ENCODE measurements at regions not wholly inside any gene's neighbourhood (a gene's known extent, or its start where the extent isn't known, plus 50 kb on each side); places are given as distances from the start of the nearest gene placed in this dataset.

DNA sequence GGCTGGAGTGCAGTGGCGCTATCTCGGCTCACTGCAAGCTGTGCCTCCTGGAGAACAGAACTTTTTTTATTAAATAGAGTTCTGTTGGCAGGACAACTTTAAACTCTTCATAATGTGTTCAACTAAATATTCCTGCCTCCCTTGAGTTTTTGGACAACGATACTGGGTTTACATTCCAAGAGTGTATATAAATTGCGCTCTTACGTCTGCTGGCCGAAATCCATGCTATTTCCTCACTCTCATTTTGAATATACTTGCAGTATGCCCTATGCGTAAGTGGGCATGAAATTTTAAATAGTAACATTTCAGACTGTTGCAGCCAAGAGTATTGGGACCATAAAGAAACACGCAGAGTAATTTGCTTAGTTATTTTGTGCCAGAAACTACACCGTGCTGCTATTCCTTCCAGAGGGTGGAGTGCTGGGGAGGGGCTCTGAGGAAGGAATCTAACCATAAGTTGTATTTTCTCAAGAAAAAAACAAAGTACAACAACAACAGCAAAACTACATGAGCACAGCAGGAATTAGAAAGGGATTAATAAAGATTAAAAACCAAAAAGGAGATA, 480.0 kb downstream of the NLGN4X start:
- no peaks in the 10 kb centered on the region for H3K4me1 Mint-ChIP-seq (ENCODE audit: unreplicated experiment)
- no peaks in the 10 kb centered on the region for H3K36me3 Mint-ChIP-seq (ENCODE audit: unreplicated experiment)
- no peak overlapping the region for H3K4me3 Mint-ChIP-seq (ENCODE audit: unreplicated experiment)
- H3K27ac Mint-ChIP-seq (ENCODE audit: unreplicated experiment): no peak overlapping the region
- no peaks in the 10 kb centered on the region for H3K27me3 Mint-ChIP-seq (ENCODE audit: unreplicated experiment)
- TF ChIP-seq, protein P1, sequence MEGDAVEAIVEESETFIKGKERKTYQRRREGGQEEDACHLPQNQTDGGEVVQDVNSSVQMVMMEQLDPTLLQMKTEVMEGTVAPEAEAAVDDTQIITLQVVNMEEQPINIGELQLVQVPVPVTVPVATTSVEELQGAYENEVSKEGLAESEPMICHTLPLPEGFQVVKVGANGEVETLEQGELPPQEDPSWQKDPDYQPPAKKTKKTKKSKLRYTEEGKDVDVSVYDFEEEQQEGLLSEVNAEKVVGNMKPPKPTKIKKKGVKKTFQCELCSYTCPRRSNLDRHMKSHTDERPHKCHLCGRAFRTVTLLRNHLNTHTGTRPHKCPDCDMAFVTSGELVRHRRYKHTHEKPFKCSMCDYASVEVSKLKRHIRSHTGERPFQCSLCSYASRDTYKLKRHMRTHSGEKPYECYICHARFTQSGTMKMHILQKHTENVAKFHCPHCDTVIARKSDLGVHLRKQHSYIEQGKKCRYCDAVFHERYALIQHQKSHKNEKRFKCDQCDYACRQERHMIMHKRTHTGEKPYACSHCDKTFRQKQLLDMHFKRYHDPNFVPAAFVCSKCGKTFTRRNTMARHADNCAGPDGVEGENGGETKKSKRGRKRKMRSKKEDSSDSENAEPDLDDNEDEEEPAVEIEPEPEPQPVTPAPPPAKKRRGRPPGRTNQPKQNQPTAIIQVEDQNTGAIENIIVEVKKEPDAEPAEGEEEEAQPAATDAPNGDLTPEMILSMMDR (IDR thresholded peaks at IDR 0.05): no peak
- DNase-seq (ENCODE audit: extremely low spot score, unreplicated experiment): no peak
- H3K9me3 Mint-ChIP-seq (ENCODE audit: unreplicated experiment): peaks cover 49% of the 10 kb centered on the region

DNA sequence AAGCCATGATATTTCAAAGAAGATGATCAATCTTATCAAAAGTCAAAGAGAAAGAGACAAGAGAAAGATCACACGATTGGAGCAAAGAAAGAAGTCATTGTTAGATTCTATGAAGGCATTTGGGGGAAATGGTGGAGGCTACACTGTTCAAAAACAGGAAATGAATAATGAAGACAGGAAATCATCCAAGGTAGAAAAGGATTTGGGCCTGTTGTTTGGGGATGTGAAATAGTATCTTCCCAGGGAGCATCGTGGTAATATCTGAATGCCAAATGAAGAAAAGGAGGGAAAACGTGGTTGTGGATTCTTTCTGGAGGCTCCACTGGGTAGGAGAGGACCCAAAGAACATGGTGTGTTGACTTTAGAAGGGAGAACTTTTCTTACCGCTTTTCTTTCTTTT, 482.4 kb downstream of the NLGN4X start:
- Mint-ChIP-seq H3K4me1 (ENCODE audit: unreplicated experiment) (no peaks in the 10 kb centered on the region), H3K9me3 (ENCODE audit: unreplicated experiment) (peaks cover 59% of the 10 kb centered on the region), H3K4me3 (ENCODE audit: unreplicated experiment) (no peak overlapping the region), H3K36me3 (ENCODE audit: unreplicated experiment) (no peaks in the 10 kb centered on the region), H3K27ac (ENCODE audit: unreplicated experiment) (no peak overlapping the region), H3K27me3 (ENCODE audit: unreplicated experiment) (no peaks in the 10 kb centered on the region)
- DNase-seq (ENCODE audit: extremely low spot score, unreplicated experiment): no peak
- TF ChIP-seq, protein P1 (IDR thresholded peaks at IDR 0.05): no peak

DNA sequence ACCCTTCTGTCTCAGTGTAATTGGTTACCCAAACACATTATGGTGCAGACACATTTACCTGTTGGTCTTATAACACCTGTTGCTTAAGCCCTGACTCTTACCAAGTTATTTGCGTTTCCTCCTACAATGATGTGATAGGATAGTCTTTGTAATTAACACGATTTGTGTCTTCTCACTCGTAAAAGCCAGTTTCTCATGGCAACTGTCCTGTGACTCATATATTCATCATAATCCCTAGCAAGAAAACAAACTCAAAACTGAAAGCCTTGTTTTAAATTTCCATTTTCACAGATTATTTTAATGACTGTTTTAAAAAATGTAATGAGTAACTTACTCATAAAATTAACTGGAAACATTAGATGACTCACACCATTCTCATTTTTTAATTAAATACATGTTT, 495.2 kb downstream of the NLGN4X start:
- peaks cover 33% of the 10 kb centered on the region for H3K9me3 Mint-ChIP-seq (ENCODE audit: unreplicated experiment)
- no peaks in the 10 kb centered on the region for H3K27me3 Mint-ChIP-seq (ENCODE audit: unreplicated experiment)
- no peaks in the 10 kb centered on the region for H3K36me3 Mint-ChIP-seq (ENCODE audit: unreplicated experiment)
- H3K4me3 Mint-ChIP-seq (ENCODE audit: unreplicated experiment): no peak overlapping the region
- TF ChIP-seq, protein P1 (IDR thresholded peaks at IDR 0.05): no peak
- DNase-seq (ENCODE audit: extremely low spot score, unreplicated experiment): no peak
- no peak overlapping the region for H3K27ac Mint-ChIP-seq (ENCODE audit: unreplicated experiment)
- no peaks in the 10 kb centered on the region for H3K4me1 Mint-ChIP-seq (ENCODE audit: unreplicated experiment)

DNA sequence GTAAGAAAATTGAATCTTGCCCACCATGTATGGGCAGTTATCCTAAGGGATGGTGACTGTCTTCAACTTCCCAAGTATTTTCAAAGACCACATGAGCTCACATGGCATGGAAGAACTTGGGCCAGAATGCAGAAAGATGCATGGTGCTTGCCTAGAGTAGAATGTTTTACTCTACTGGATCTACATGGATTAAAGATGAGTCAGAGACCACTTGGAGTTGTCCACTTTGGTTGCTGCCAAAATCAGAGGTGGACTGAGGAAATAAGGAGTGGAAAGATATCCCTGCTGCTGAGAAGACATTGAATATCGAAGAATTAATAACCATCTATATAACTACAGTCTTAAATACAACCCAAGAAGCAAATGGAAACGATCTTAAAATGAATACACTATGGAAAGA, 498.1 kb downstream of the NLGN4X start:
- Mint-ChIP-seq H3K4me3 (ENCODE audit: unreplicated experiment) (no peak overlapping the region), H3K4me1 (ENCODE audit: unreplicated experiment) (no peaks in the 10 kb centered on the region), H3K36me3 (ENCODE audit: unreplicated experiment) (no peaks in the 10 kb centered on the region), H3K9me3 (ENCODE audit: unreplicated experiment) (peaks cover 47% of the 10 kb centered on the region), H3K27me3 (ENCODE audit: unreplicated experiment) (no peaks in the 10 kb centered on the region), H3K27ac (ENCODE audit: unreplicated experiment) (no peak overlapping the region)
- DNase-seq (ENCODE audit: extremely low spot score, unreplicated experiment): no peak
- TF ChIP-seq, protein P1 (IDR thresholded peaks at IDR 0.05): no peak

DNA sequence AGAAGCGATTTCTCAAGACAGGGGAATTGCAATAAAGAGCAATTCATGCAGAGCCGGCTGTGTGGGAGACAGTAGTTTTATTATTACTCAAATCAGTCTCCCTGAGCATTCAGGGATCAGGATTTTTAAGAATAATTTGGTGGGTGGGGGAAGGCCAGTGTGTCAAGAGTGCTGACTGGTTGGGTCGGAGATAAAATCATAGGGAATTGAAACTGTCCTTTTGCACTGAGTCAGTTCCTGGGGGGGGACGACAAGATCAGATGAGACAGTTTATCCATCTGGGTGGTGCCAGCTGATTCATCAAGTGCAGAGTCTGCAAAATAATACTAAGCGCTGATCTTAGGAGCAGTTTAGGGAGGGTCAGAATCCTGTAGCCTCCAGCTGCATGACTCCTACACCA, 502.4 kb downstream of the NLGN4X start:
- TF ChIP-seq, protein P1 (IDR thresholded peaks at IDR 0.05): no peak
- no peaks in the 10 kb centered on the region for H3K4me1 Mint-ChIP-seq (ENCODE audit: unreplicated experiment)
- H3K27ac Mint-ChIP-seq (ENCODE audit: unreplicated experiment): no peak overlapping the region
- no peaks in the 10 kb centered on the region for H3K27me3 Mint-ChIP-seq (ENCODE audit: unreplicated experiment)
- H3K9me3 Mint-ChIP-seq (ENCODE audit: unreplicated experiment): peaks cover 41% of the 10 kb centered on the region
- no peak for DNase-seq (ENCODE audit: extremely low spot score, unreplicated experiment)
- H3K4me3 Mint-ChIP-seq (ENCODE audit: unreplicated experiment): no peak overlapping the region
- no peaks in the 10 kb centered on the region for H3K36me3 Mint-ChIP-seq (ENCODE audit: unreplicated experiment)
